K562 (cell line): ENCODE measurements at regions not wholly inside any gene's neighbourhood (a gene's known extent, or its start where the extent isn't known, plus 50 kb on each side); places are given as distances from the start of the nearest gene placed in this dataset.

ENCODE experiments used
- BRF2 ChIP-seq: IDR thresholded peaks from 3 replicates; pipeline ENCODE4 v1.6.1; 2011; ENCODE audit warnings: borderline replicate concordance, mild to moderate bottlenecking; ENCODE audit not compliant: insufficient read length, insufficient read depth
- HOXB6 ChIP-seq: fragments of 250-450 bp; sonication (Bioruptor Pico); IDR thresholded peaks from 2 replicates; pipeline ENCODE4 v1.5.1; 2022; ENCODE audit warnings: mild to moderate bottlenecking, borderline replicate concordance
- MNT ChIP-seq, 2 experiments: fragments of 450-650 bp; conservative IDR thresholded peaks; 2 replicates each; pipeline ENCODE4 v1.6.1; 2017; ENCODE audit warnings: mild to moderate bottlenecking in 2 of 2, moderate library complexity in 2 of 2
- YY1 ChIP-seq, 3 experiments: IDR thresholded peaks; 2 replicates each; pipeline ENCODE4 v1.6.1; 2011; ENCODE audit warnings: low read length in 2 of 3, mild to moderate bottlenecking in 2 of 3, moderate library complexity in 2 of 3, borderline replicate concordance in 1 of 3, control low read depth in 1 of 3, low read depth in 1 of 3; ENCODE audit not compliant: insufficient read depth in 3 of 3, insufficient replicate concordance in 2 of 3, control insufficient read depth in 1 of 3, insufficient read length in 1 of 3; ENCODE audit errors: extremely low read depth in 1 of 3
- TF ChIP-seq, protein P1 (sequence below), 3 experiments: fragments of 200-800 bp in 1 of 3; fragments of 250-450 bp in 1 of 3; fragments of 450-650 bp in 1 of 3; sonication (Bioruptor Pico) in 1 of 3; sonication (Bioruptor generic) in 1 of 3; formaldehyde crosslinking in 1 of 3; IDR thresholded peaks; 2 replicates each; pipeline versions ENCODE4 v1.6.1 to v1.8.0; 2016 to 2022; ENCODE audit warnings: mild to moderate bottlenecking in 2 of 3, missing genetic modification characterization in 2 of 3, missing compliant biosample characterization in 1 of 3, moderate library complexity in 1 of 3
- TF ChIP-seq, protein P2 (sequence below): sonication (generic); formaldehyde crosslinking; IDR thresholded peaks from 2 replicates; pipeline ENCODE4 v1.5.0; 2020; ENCODE audit warnings: missing genetic modification reagents

- TF ChIP-seq MNT (conservative IDR thresholded peaks at IDR 0.05) (no peak), BRF2 (no peak), HOXB6 (CRISPR knock-in tag) (no peak), YY1 (IDR thresholded peaks at IDR 0.05; ENCODE audit: borderline replicate concordance in 1 of 3, control insufficient read depth in 1 of 3, extremely low read depth in 1 of 3, insufficient read depth in 3 of 3, insufficient read length in 1 of 3, insufficient replicate concordance in 2 of 3, low read depth in 1 of 3, low read length in 2 of 3) (no peak)
- TF ChIP-seq, protein P1, sequence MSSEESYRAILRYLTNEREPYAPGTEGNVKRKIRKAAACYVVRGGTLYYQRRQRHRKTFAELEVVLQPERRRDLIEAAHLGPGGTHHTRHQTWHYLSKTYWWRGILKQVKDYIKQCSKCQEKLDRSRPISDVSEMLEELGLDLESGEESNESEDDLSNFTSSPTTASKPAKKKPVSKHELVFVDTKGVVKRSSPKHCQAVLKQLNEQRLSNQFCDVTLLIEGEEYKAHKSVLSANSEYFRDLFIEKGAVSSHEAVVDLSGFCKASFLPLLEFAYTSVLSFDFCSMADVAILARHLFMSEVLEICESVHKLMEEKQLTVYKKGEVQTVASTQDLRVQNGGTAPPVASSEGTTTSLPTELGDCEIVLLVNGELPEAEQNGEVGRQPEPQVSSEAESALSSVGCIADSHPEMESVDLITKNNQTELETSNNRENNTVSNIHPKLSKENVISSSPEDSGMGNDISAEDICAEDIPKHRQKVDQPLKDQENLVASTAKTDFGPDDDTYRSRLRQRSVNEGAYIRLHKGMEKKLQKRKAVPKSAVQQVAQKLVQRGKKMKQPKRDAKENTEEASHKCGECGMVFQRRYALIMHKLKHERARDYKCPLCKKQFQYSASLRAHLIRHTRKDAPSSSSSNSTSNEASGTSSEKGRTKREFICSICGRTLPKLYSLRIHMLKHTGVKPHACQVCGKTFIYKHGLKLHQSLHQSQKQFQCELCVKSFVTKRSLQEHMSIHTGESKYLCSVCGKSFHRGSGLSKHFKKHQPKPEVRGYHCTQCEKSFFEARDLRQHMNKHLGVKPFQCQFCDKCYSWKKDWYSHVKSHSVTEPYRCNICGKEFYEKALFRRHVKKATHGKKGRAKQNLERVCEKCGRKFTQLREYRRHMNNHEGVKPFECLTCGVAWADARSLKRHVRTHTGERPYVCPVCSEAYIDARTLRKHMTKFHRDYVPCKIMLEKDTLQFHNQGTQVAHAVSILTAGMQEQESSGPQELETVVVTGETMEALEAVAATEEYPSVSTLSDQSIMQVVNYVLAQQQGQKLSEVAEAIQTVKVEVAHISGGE (CRISPR knock-in tag; IDR thresholded peaks at IDR 0.05), result no peak
- TF ChIP-seq, protein P2, sequence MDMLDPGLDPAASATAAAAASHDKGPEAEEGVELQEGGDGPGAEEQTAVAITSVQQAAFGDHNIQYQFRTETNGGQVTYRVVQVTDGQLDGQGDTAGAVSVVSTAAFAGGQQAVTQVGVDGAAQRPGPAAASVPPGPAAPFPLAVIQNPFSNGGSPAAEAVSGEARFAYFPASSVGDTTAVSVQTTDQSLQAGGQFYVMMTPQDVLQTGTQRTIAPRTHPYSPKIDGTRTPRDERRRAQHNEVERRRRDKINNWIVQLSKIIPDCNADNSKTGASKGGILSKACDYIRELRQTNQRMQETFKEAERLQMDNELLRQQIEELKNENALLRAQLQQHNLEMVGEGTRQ (CRISPR knock-in tag), result no peak
Observed at GRCh38 chr6:169078399-169079145, 175.1 kb downstream of the THBS2 start (continued).
